ENCODE measurements at regions not wholly inside any gene's neighbourhood (a gene's known extent, or its start where the extent isn't known, plus 50 kb on each side); places are given as distances from the start of the nearest gene placed in this dataset.

GRCh38 chr10:10516346-10517130 lies 501.1 kb upstream of the CELF2 start:
- TF ChIP-seq EP300 (IDR thresholded peaks at IDR 0.05), result no peak
- TF ChIP-seq, protein P1, sequence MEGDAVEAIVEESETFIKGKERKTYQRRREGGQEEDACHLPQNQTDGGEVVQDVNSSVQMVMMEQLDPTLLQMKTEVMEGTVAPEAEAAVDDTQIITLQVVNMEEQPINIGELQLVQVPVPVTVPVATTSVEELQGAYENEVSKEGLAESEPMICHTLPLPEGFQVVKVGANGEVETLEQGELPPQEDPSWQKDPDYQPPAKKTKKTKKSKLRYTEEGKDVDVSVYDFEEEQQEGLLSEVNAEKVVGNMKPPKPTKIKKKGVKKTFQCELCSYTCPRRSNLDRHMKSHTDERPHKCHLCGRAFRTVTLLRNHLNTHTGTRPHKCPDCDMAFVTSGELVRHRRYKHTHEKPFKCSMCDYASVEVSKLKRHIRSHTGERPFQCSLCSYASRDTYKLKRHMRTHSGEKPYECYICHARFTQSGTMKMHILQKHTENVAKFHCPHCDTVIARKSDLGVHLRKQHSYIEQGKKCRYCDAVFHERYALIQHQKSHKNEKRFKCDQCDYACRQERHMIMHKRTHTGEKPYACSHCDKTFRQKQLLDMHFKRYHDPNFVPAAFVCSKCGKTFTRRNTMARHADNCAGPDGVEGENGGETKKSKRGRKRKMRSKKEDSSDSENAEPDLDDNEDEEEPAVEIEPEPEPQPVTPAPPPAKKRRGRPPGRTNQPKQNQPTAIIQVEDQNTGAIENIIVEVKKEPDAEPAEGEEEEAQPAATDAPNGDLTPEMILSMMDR (IDR thresholded peaks at IDR 0.05), result no peak
- no peak for TF ChIP-seq POLR2A (IDR thresholded peaks at IDR 0.05)
- no peak for DNase-seq
- intact Hi-C loops (cut with DNase I), result no loop called here
- H3K9me3 ChIP-seq, result no peaks in the 10 kb centered on the region
- H3K4me1 ChIP-seq (ENCODE audit: insufficient read depth), result peaks cover 2% of the 10 kb centered on the region
- no peaks in the 10 kb centered on the region for H3K27me3 ChIP-seq
- no peak overlapping the region for H3K27ac ChIP-seq
- H3K4me3 ChIP-seq, result no peak overlapping the region
- H3K36me3 ChIP-seq, result no peaks in the 10 kb centered on the region
- 54 to 58% (median 54%) methylated on average over 8 of the region's 8 CpGs for WGBS, 3 donors

- WGBS, 3 donors, result 79 to 82% (median 81%) methylated on average over 4 of the region's 4 CpGs
- Histone ChIP-seq H3K27ac (no peak overlapping the region), H3K9me3 (no peaks in the 10 kb centered on the region), H3K4me1 (ENCODE audit: insufficient read depth) (peaks cover 2% of the 10 kb centered on the region), H3K4me3 (no peak overlapping the region), H3K36me3 (no peaks in the 10 kb centered on the region), H3K27me3 (no peaks in the 10 kb centered on the region)
- DNase-seq, result no peak
- intact Hi-C loops (cut with DNase I), result no loop called here
- TF ChIP-seq, protein P1 (IDR thresholded peaks at IDR 0.05), result no peak
- TF ChIP-seq POLR2A (IDR thresholded peaks at IDR 0.05) (no peak), EP300 (IDR thresholded peaks at IDR 0.05) (no peak)
Measured at GRCh38 chr10:10517866-10518265, 499.8 kb upstream of the CELF2 start.

- intact Hi-C loops (cut with DNase I), result no loop called here
- no peaks in the 10 kb centered on the region for H3K9me3 ChIP-seq
- no peak overlapping the region for H3K4me3 ChIP-seq
- H3K36me3 ChIP-seq, result no peaks in the 10 kb centered on the region
- TF ChIP-seq POLR2A (IDR thresholded peaks at IDR 0.05) (no peak), EP300 (IDR thresholded peaks at IDR 0.05) (no peak)
- TF ChIP-seq, protein P1 (IDR thresholded peaks at IDR 0.05), result no peak
- no peaks in the 10 kb centered on the region for H3K27me3 ChIP-seq
- H3K4me1 ChIP-seq (ENCODE audit: insufficient read depth), result peaks cover 2% of the 10 kb centered on the region
- DNase-seq, result no peak
- no peak overlapping the region for H3K27ac ChIP-seq
- WGBS, 3 donors, result 88 to 93% (median 93%) methylated on average over 3 of the region's 3 CpGs
Measured at GRCh38 chr10:10519674-10520073, 498.0 kb upstream of the CELF2 start.

- H3K4me1 ChIP-seq (ENCODE audit: insufficient read depth), result no peaks in the 10 kb centered on the region
- no peak overlapping the region for H3K4me3 ChIP-seq
- intact Hi-C loops (cut with DNase I), result no loop called here
- DNase-seq, result no peak
- no peaks in the 10 kb centered on the region for H3K27me3 ChIP-seq
- no peak overlapping the region for H3K27ac ChIP-seq
- 89 to 95% (median 93%) methylated on average over 12 of the region's 12 CpGs for WGBS, 3 donors
- TF ChIP-seq POLR2A (IDR thresholded peaks at IDR 0.05), result no peak
- TF ChIP-seq EP300 (IDR thresholded peaks at IDR 0.05), result no peak
- TF ChIP-seq, protein P1 (IDR thresholded peaks at IDR 0.05), result no peak
- no peaks in the 10 kb centered on the region for H3K36me3 ChIP-seq
- H3K9me3 ChIP-seq, result no peaks in the 10 kb centered on the region
Measured at GRCh38 chr10:10520491-10521385, 496.9 kb upstream of the CELF2 start.
